Adrenal gland (tissue), 9 donors: ENCODE measurements at regions not wholly inside any gene's neighbourhood (a gene's known extent, or its start where the extent isn't known, plus 50 kb on each side); places are given as distances from the start of the nearest gene placed in this dataset.

Experiments used
- DNase-seq, 7 donors: peaks; one replicate each; pipeline ENCODE4 v3.0.0-alpha.2; 2019 to 2020
- H3K27ac ChIP-seq, 5 donors: fragments of 200-600 bp; sonication (generic) in 4 of 5; 1 replicate in 3 of 5; 2 replicates in 2 of 5; pipeline versions ENCODE4 v1.5.1 to v1.8.0; 2016 to 2020; ENCODE audit warnings: mild to moderate bottlenecking in 1 of 5
- H3K27me3 ChIP-seq: fragments of 200-600 bp; 2 replicates; pipeline ENCODE4 v1.8.0; 2021
- H3K36me3 ChIP-seq, 2 donors: fragments of 200-600 bp; replicated peaks in 1 of 2; 1 replicate in 1 of 2; 2 replicates in 1 of 2; pipeline versions ENCODE4 v1.5.1 to v1.8.0; 2018 to 2022
- H3K4me1 ChIP-seq, 2 donors: fragments of 200-600 bp; replicated peaks in 1 of 2; 1 replicate in 1 of 2; 2 replicates in 1 of 2; pipeline versions ENCODE4 v1.5.1 to v1.8.0; 2018 to 2021
- H3K4me3 ChIP-seq, 4 donors: fragments of 200-600 bp; sonication (generic) in 3 of 4; one replicate each; pipeline ENCODE4 v1.5.1; 2016 to 2018
- H3K9me3 ChIP-seq, 3 donors: fragments of 200-600 bp; sonication (generic) in 1 of 3; replicated peaks in 1 of 3; 1 replicate in 2 of 3; 2 replicates in 1 of 3; pipeline versions ENCODE4 v1.5.1 to v1.8.0; 2016 to 2021
- CTCF ChIP-seq, 6 experiments: fragments of 450-650 bp in 4 of 6; fragments of 200-600 bp in 2 of 6; sonication (generic) in 1 of 6; IDR thresholded peaks; 1 replicate in 5 of 6; 2 replicates in 1 of 6; pipeline versions ENCODE4 v1.5.1 to v1.8.0; 2016 to 2021; ENCODE audit warnings: antibody characterized with exemption in 6 of 6, mild to moderate bottlenecking in 2 of 6, moderate library complexity in 1 of 6
- POLR2A ChIP-seq, 2 donors: fragments of 450-650 bp; IDR thresholded peaks; one replicate each; pipeline ENCODE4 v1.6.1; 2017; ENCODE audit warnings: antibody characterized with exemption in 2 of 2, mild to moderate bottlenecking in 2 of 2, moderate library complexity in 1 of 2
- WGBS, 4 donors: extraction: QIAGEN DNeasy Blood & Tissue Kit in 2 of 4; methylation state at CpG; one replicate each; pipeline versions ENCODE4 v1.1.5 to v1.1.7; 2013 to 2017; 5-methylcytosine and 5-hydroxymethylcytosine counted together
- intact Hi-C, 2 donors: fragments of 100-400 bp; cut with DNase I; formaldehyde crosslinking; loops; one replicate each; pipeline versions ENCODE4 v1.14.1 to v1.15.0; 2022 to 2023
- donor health status: healthy with polysubstance abuse.
- donor health status: Bipolar disorder and iron deficiency.
- donor health status: DM: yes; HTN: yes; CAD: no.
- donor health status: DM: no; HTN: no; CAD: no.
- donor health status: DM: no; HTN: no; CAD: no.

GRCh38 chr13:79682164-79682563, 201.2 kb downstream of the NDFIP2 start:
- no peaks in the 10 kb centered on the region for H3K9me3 ChIP-seq
- 89 to 96% (median 93%) methylated on average over 2 of the region's 2 CpGs for WGBS, 4 donors
- H3K27ac ChIP-seq: no peak overlapping the region

GRCh38 chr13:79681069-79681468, 200.1 kb downstream of the NDFIP2 start:
- Histone ChIP-seq H3K9me3 (no peaks in the 10 kb centered on the region), H3K27ac (no peak overlapping the region), H3K27me3 (no peaks in the 10 kb centered on the region), H3K36me3 (no peaks in the 10 kb centered on the region), H3K4me3 (no peak overlapping the region), H3K4me1 (no peaks in the 10 kb centered on the region)
- intact Hi-C loops: loop anchor here in 1 of 2 donors (10.0 kb wide), 1 partner anchor 684 kb away; no protein-coding TSS in a partner anchor
- TF ChIP-seq POLR2A (IDR thresholded peaks at IDR 0.05) (no peak), CTCF (IDR thresholded peaks at IDR 0.05) (no peak)
- 76 to 89% (median 86%) methylated on average over 1 of the region's 1 CpG for WGBS, 4 donors
- no peak for DNase-seq

More at GRCh38 chr13:79682164-79682563, 201.2 kb downstream of the NDFIP2 start:
- Histone ChIP-seq H3K4me1 (no peaks in the 10 kb centered on the region), H3K27me3 (no peaks in the 10 kb centered on the region), H3K4me3 (no peak overlapping the region), H3K36me3 (no peaks in the 10 kb centered on the region)
- TF ChIP-seq CTCF (IDR thresholded peaks at IDR 0.05) (no peak), POLR2A (IDR thresholded peaks at IDR 0.05) (no peak)
- no peak for DNase-seq
- intact Hi-C loops: loop anchor here in 1 of 2 donors (10.0 kb wide), 1 partner anchor 683 kb away; no protein-coding TSS in a partner anchor

- DNase-seq: no peak
- Histone ChIP-seq H3K4me1 (no peaks in the 10 kb centered on the region), H3K27me3 (no peaks in the 10 kb centered on the region), H3K27ac (no peak overlapping the region), H3K4me3 (no peak overlapping the region), H3K36me3 (no peaks in the 10 kb centered on the region), H3K9me3 (no peaks in the 10 kb centered on the region)
- TF ChIP-seq POLR2A (IDR thresholded peaks at IDR 0.05): no peak
- no peak for TF ChIP-seq CTCF (IDR thresholded peaks at IDR 0.05)
- intact Hi-C loops: loop anchor here in 1 of 2 donors (10.0 kb wide), 1 partner anchor 684 kb away; no protein-coding TSS in a partner anchor
Measured at GRCh38 chr13:79680485-79680884, 199.5 kb downstream of the NDFIP2 start.

GRCh38 chr13:79679334-79679733, 198.4 kb downstream of the NDFIP2 start:
- intact Hi-C loops: loop anchor here in 1 of 2 donors (10.0 kb wide), 1 partner anchor 675 kb away; no protein-coding TSS in a partner anchor
- H3K4me1 ChIP-seq: no peaks in the 10 kb centered on the region
- TF ChIP-seq CTCF (IDR thresholded peaks at IDR 0.05): peak; percentile 64 to 86 (median 80)
- no peak for TF ChIP-seq POLR2A (IDR thresholded peaks at IDR 0.05)

More at GRCh38 chr13:79679334-79679733, 198.4 kb downstream of the NDFIP2 start:
- peak; percentile 56 to 90 (median 83) for DNase-seq
- no peaks in the 10 kb centered on the region for H3K27me3 ChIP-seq
- no peaks in the 10 kb centered on the region for H3K36me3 ChIP-seq
- no peaks in the 10 kb centered on the region for H3K9me3 ChIP-seq
- WGBS, 4 donors: 5 to 8% (median 7%) methylated on average over 2 of the region's 2 CpGs
- no peak overlapping the region for H3K27ac ChIP-seq
- H3K4me3 ChIP-seq: no peak overlapping the region
